HepG2 (cell line): ENCODE measurements at regions not wholly inside any gene's neighbourhood (a gene's known extent, or its start where the extent isn't known, plus 50 kb on each side); places are given as distances from the start of the nearest gene placed in this dataset.

ENCODE experiments used
- ATAC-seq: fragments of 200-7000 bp; cut with Tn5 transposase; 3 replicates; pipeline ENCODE4 v1.9.1; 2020; ENCODE audit warnings: mild to moderate bottlenecking, moderate library complexity
- BruUV-seq: library from RNA; stranded (reverse); fragments of 400-500 nt; replicated peaks from 2 replicates; lab custom pipeline; 2021; lab: Mats Ljungman, UMichigan
- CTCF ChIA-PET: fragments of 300-600 bp; formaldehyde crosslinking; extraction: SDS; loops from one replicate; lab custom pipeline; 2021; ENCODE audit warnings: low total read pairs, inconsistent platforms, low intra/inter-chr PET ratio; lab: Yijun Ruan, JAX
- POLR2A ChIA-PET: fragments of 350-600 bp; sonication (Branson Sonifier 250); formaldehyde crosslinking; loops from one replicate; lab custom pipeline; 2020; ENCODE audit warnings: antibody characterized with exemption, inconsistent platforms; lab: Yijun Ruan, JAX
- DNase-seq: peaks from one replicate; pipeline ENCODE4 v3.0.0-alpha.2; 2015; ENCODE audit warnings: low spot score
- FAIRE-seq: peaks from 3 replicates; lab custom pipeline; 2011; peaks lifted over from hg19 to GRCh38; lab: Jason Lieb, UNC
- H2AFZ ChIP-seq: one replicate; pipeline ENCODE4 v1.6.1; 2011; ENCODE audit warnings: low read length, inconsistent platforms
- H3K27ac ChIP-seq: fragments of 300-600 bp; 3 replicates; pipeline ENCODE4 v1.8.0; 2011; ENCODE audit warnings: mixed run types, mild to moderate bottlenecking, mixed read lengths, low read length, inconsistent platforms; ENCODE audit not compliant: insufficient read depth; ENCODE audit errors: extremely low read length
- H3K27me3 ChIP-seq, 2 experiments: fragments of 200-600 bp in 1 of 2; 2 replicates in 1 of 2; 3 replicates in 1 of 2; pipeline versions ENCODE4 v1.6.0 to v1.8.0; 2011; ENCODE audit warnings: low read length in 2 of 2, mild to moderate bottlenecking in 2 of 2, moderate library complexity in 2 of 2, inconsistent platforms in 1 of 2; ENCODE audit not compliant: insufficient read depth in 2 of 2, control insufficient read depth in 1 of 2
- H3K36me3 ChIP-seq, 2 experiments: fragments of 200-600 bp in 1 of 2; replicated peaks in 1 of 2; 2 replicates in 1 of 2; 3 replicates in 1 of 2; pipeline versions ENCODE4 v1.5.1 to v1.8.0; 2011; ENCODE audit warnings: low read length in 2 of 2, inconsistent platforms in 1 of 2; ENCODE audit not compliant: insufficient read depth in 2 of 2, control insufficient read depth in 1 of 2
- H3K4me1 ChIP-seq: 2 replicates; pipeline ENCODE4 v1.5.1; 2012; ENCODE audit warnings: low read length, inconsistent platforms; ENCODE audit not compliant: insufficient read depth
- H3K4me2 ChIP-seq: 2 replicates; pipeline ENCODE4 v1.6.0; 2011; ENCODE audit warnings: low read depth, low read length, inconsistent platforms
- H3K4me3 ChIP-seq, 3 experiments: fragments of 200-600 bp in 1 of 3; sonication (generic), shearing (Covaris generic) in 1 of 3; replicated peaks in 1 of 3; 2 replicates each; pipeline ENCODE4 v1.5.1; 2011 to 2016; ENCODE audit warnings: low read length in 3 of 3, inconsistent platforms in 2 of 3, low read depth in 2 of 3, mild to moderate bottlenecking in 2 of 3, control low read depth in 1 of 3, mixed read lengths in 1 of 3; ENCODE audit not compliant: insufficient read depth in 1 of 3
- H3K79me2 ChIP-seq: one replicate; pipeline ENCODE4 v1.6.1; 2011; ENCODE audit warnings: low read length, inconsistent platforms; ENCODE audit not compliant: insufficient read depth
- H3K9ac ChIP-seq: 2 replicates; pipeline ENCODE4 v1.6.0; 2011; ENCODE audit warnings: mild to moderate bottlenecking, low read depth, low read length, inconsistent platforms; ENCODE audit not compliant: insufficient read depth
- H3K9me3 ChIP-seq: 2 replicates; pipeline ENCODE4 v1.5.1; 2012; ENCODE audit warnings: mild to moderate bottlenecking, low read length
- H4K20me1 ChIP-seq: 2 replicates; pipeline ENCODE4 v1.6.0; 2011; ENCODE audit warnings: inconsistent platforms, mild to moderate bottlenecking, low read length, moderate library complexity; ENCODE audit not compliant: insufficient read depth
- BHLHE40 ChIP-seq: IDR thresholded peaks from 2 replicates; pipeline ENCODE4 v1.6.1; 2011; ENCODE audit warnings: low read length, improper control_type of control experiment
- DBP ChIP-seq: sonication (generic); formaldehyde crosslinking; IDR thresholded peaks from 2 replicates; pipeline ENCODE4 v1.4.0; 2020; ENCODE audit warnings: missing genetic modification reagents; ENCODE audit errors: not compliant biosample characterization
- E2F2 ChIP-seq: sonication (generic); formaldehyde crosslinking; IDR thresholded peaks from 2 replicates; pipeline ENCODE4 v1.4.0; 2020; ENCODE audit warnings: missing genetic modification reagents, borderline replicate concordance
- FOSL1 ChIP-seq: sonication (generic); formaldehyde crosslinking; IDR thresholded peaks from 2 replicates; pipeline ENCODE4 v1.9.0; 2021; ENCODE audit warnings: missing genetic modification reagents, borderline replicate concordance
- HNRNPUL1 ChIP-seq: fragments of 200-400 bp; formaldehyde crosslinking; IDR thresholded peaks from 2 replicates; pipeline ENCODE4 v1.6.1; 2017; ENCODE audit warnings: low read depth, mild to moderate bottlenecking, low read length, moderate library complexity
- MED8 ChIP-seq: sonication (generic); formaldehyde crosslinking; IDR thresholded peaks from 2 replicates; pipeline ENCODE4 v1.8.1; 2023; ENCODE audit warnings: mild to moderate bottlenecking, missing genetic modification reagents; ENCODE audit not compliant: insufficient replicate concordance
- SSRP1 ChIP-seq: IDR thresholded peaks from 2 replicates; pipeline ENCODE4 v1.6.1; 2016; ENCODE audit warnings: control low read depth
- TCF7 ChIP-seq: sonication (generic); IDR thresholded peaks from 2 replicates; pipeline ENCODE4 v1.6.1; 2016; ENCODE audit warnings: antibody characterized with exemption, low read depth
- TRIM22 ChIP-seq: fragments of 450-650 bp; IDR thresholded peaks from 2 replicates; pipeline ENCODE4 v1.6.1; 2017
- ZFP37 ChIP-seq: sonication (generic); formaldehyde crosslinking; IDR thresholded peaks from 2 replicates; pipeline ENCODE4 v1.4.0; 2020; ENCODE audit warnings: missing genetic modification reagents, borderline replicate concordance
- ZNF124 ChIP-seq: sonication (generic); formaldehyde crosslinking; IDR thresholded peaks from 2 replicates; pipeline ENCODE4 v1.4.0; 2020; ENCODE audit warnings: missing genetic modification reagents
- ZNF275 ChIP-seq: sonication (generic); formaldehyde crosslinking; IDR thresholded peaks from 2 replicates; pipeline ENCODE4 v1.8.0; 2022; ENCODE audit warnings: missing genetic modification reagents, mild to moderate bottlenecking, inconsistent platforms, borderline replicate concordance
- WGBS: methylation state at CpG from one replicate; pipeline ENCODE4 v1.1.6; 2017; ENCODE audit warnings: low lambda C conversion rate; 5-methylcytosine and 5-hydroxymethylcytosine counted together
- in situ Hi-C: cut with HindIII; loops from 2 replicates; pipeline ENCODE4 v1.10.0; 2017; ENCODE audit warnings: low pct_unique_long_range_greater_than_20kb; ENCODE audit not compliant: extremely low pct_ligation_motif_present
- intact Hi-C: fragments of 100-400 bp; cut with micrococcal nuclease; formaldehyde crosslinking; loops from one replicate; pipeline ENCODE4 v1.10.0; 2022; ENCODE audit not compliant: unreplicated experiment

- ChIA-PET CTCF (no interaction called here), POLR2A (no interaction called here)
- Histone ChIP-seq H3K9me3 (no peaks in the 10 kb centered on the region), H2AFZ (no peak overlapping the region), H3K27ac (no peak overlapping the region), H3K4me1 (no peaks in the 10 kb centered on the region), H3K4me3 (no peak overlapping the region), H3K27me3 (no peaks in the 10 kb centered on the region), H3K36me3 (no peaks in the 10 kb centered on the region)
- 2% methylated on average over 1 of the region's 1 CpG for WGBS
- BruUV-seq: no TSS peak
- in situ Hi-C loops: no loop called here
- no peak for FAIRE-seq
- intact Hi-C loops: no loop called here
- no peak for TF ChIP-seq SSRP1 (CRISPR knock-in tag)
- no peak for TF ChIP-seq HNRNPUL1
- TF ChIP-seq, all 625 proteins: peak for 0
- no peak for ATAC-seq
- no peaks in the 10 kb centered on the region for H4K20me1 ChIP-seq
- H3K79me2 ChIP-seq: no peaks in the 10 kb centered on the region
- H3K4me2 ChIP-seq: no peak overlapping the region
- DNase-seq: no peak
- no peak overlapping the region for H3K9ac ChIP-seq
Measured at GRCh38 chr1:78369546-78369945, 121.2 kb upstream of the PTGFR start.

GRCh38 chr1:78370356-78370755 is 120.4 kb upstream of the PTGFR start:
- no peaks in the 10 kb centered on the region for H4K20me1 ChIP-seq
- CTCF ChIA-PET: no interaction called here
- TF ChIP-seq TRIM22: no peak
- no peak for TF ChIP-seq ZNF275
- TF ChIP-seq BHLHE40: no peak
- no peak for TF ChIP-seq E2F2 (CRISPR knock-in tag)
- no peak for TF ChIP-seq ZFP37
- no peak for TF ChIP-seq ZNF124
- no peak for TF ChIP-seq FOSL1 (CRISPR knock-in tag)
- no peak for TF ChIP-seq TCF7
- no peak for TF ChIP-seq DBP (CRISPR knock-in tag)
- no peak for TF ChIP-seq MED8 (CRISPR knock-in tag)

More at GRCh38 chr1:78370356-78370755, 120.4 kb upstream of the PTGFR start:
- H3K36me3 ChIP-seq: no peaks in the 10 kb centered on the region
- intact Hi-C loops: no loop called here
- FAIRE-seq: no peak
- no peak overlapping the region for H3K9ac ChIP-seq
- BruUV-seq: no TSS peak
- no peaks in the 10 kb centered on the region for H3K27me3 ChIP-seq
- H3K4me3 ChIP-seq: no peak overlapping the region
- no peaks in the 10 kb centered on the region for H3K9me3 ChIP-seq
- in situ Hi-C loops: no loop called here
- 5% methylated on average over 2 of the region's 2 CpGs for WGBS
- no peaks in the 10 kb centered on the region for H3K4me1 ChIP-seq
- no peak for DNase-seq
- H3K4me2 ChIP-seq: no peak overlapping the region
- H3K79me2 ChIP-seq: no peaks in the 10 kb centered on the region
- no peak for ATAC-seq
- no peak overlapping the region for H3K27ac ChIP-seq
- H2AFZ ChIP-seq: no peak overlapping the region
- POLR2A ChIA-PET: no interaction called here
